B cell (primary cell): ENCODE measurements at regions not wholly inside any gene's neighbourhood (a gene's known extent, or its start where the extent isn't known, plus 50 kb on each side); places are given as distances from the start of the nearest gene placed in this dataset.

Experiments used
- CTCF ChIP-seq: fragments of 200-600 bp; IDR thresholded peaks from one replicate; pipeline ENCODE4 v1.8.0; 2022; ENCODE audit warnings: antibody characterized with exemption, mild to moderate bottlenecking
- EZH2 ChIP-seq: IDR thresholded peaks from 2 replicates; pipeline ENCODE4 v1.6.1; 2012; ENCODE audit warnings: borderline replicate concordance, low read depth, mild to moderate bottlenecking, moderate library complexity, low read length; ENCODE audit not compliant: insufficient read depth, poor library complexity, severe bottlenecking

GRCh38 chr3:104974316-104974715 lies 392.4 kb upstream of the ALCAM start:
- TF ChIP-seq EZH2 (no peak), CTCF (no peak)
